Osteoblast (primary cell): ENCODE measurements at regions not wholly inside any gene's neighbourhood (a gene's known extent, or its start where the extent isn't known, plus 50 kb on each side); places are given as distances from the start of the nearest gene placed in this dataset.

Source experiments
- DNase-seq: peaks from one replicate; pipeline ENCODE4 v3.0.0; 2011; ENCODE audit warnings: low spot score, mixed read lengths; ENCODE audit not compliant: insufficient read length; ENCODE audit errors: missing footprints
- H2AFZ ChIP-seq: 2 replicates; pipeline ENCODE4 v1.6.0; 2011; ENCODE audit warnings: mild to moderate bottlenecking, low read length
- H3K27ac ChIP-seq: 2 replicates; pipeline ENCODE4 v1.5.1; 2011; ENCODE audit warnings: mild to moderate bottlenecking, low read depth, low read length, moderate library complexity
- H3K27me3 ChIP-seq: 2 replicates; pipeline ENCODE4 v1.6.0; 2012; ENCODE audit warnings: mild to moderate bottlenecking, control low read depth, inconsistent platforms, low read length, moderate library complexity; ENCODE audit not compliant: insufficient read depth
- H3K36me3 ChIP-seq: 2 replicates; pipeline ENCODE4 v1.5.1; 2011; ENCODE audit warnings: mild to moderate bottlenecking, low read length, control low read depth, moderate library complexity; ENCODE audit not compliant: insufficient read depth
- H3K4me1 ChIP-seq: 2 replicates; pipeline ENCODE4 v1.5.1; 2011; ENCODE audit warnings: mild to moderate bottlenecking, low read length, control low read depth, moderate library complexity; ENCODE audit not compliant: insufficient read depth
- H3K4me2 ChIP-seq: 2 replicates; pipeline ENCODE4 v1.6.0; 2011; ENCODE audit warnings: mild to moderate bottlenecking, low read length; ENCODE audit not compliant: insufficient read depth
- H3K4me3 ChIP-seq: fragments of 200-600 bp; sonication (generic); 3 replicates; pipeline ENCODE4 v1.5.1; 2012; ENCODE audit warnings: mild to moderate bottlenecking, low read length, inconsistent platforms; ENCODE audit not compliant: insufficient read depth
- H3K79me2 ChIP-seq: 2 replicates; pipeline ENCODE4 v1.6.0; 2012; ENCODE audit warnings: mild to moderate bottlenecking, low read length, control low read depth, inconsistent platforms; ENCODE audit not compliant: insufficient read depth
- H3K9me3 ChIP-seq: 2 replicates; pipeline ENCODE4 v1.5.1; 2011; ENCODE audit warnings: low read depth, low read length, control low read depth
- H4K20me1 ChIP-seq: 2 replicates; pipeline ENCODE4 v1.6.0; 2012; ENCODE audit warnings: mild to moderate bottlenecking, low read length, control low read depth; ENCODE audit not compliant: insufficient read depth
- CTCF ChIP-seq: IDR thresholded peaks from 2 replicates; pipeline ENCODE4 v1.5.1; 2011; ENCODE audit warnings: mild to moderate bottlenecking, low read depth, low read length, moderate library complexity; ENCODE audit errors: extremely low read depth

GRCh38 chr21:41037936-41038335 is 130.0 kb upstream of the BACE2 start:
- no peaks in the 10 kb centered on the region for H4K20me1 ChIP-seq

GRCh38 chr21:41043014-41043413 is 124.9 kb upstream of the BACE2 start:
- DNase-seq = no peak
- Histone ChIP-seq H3K36me3 (no peaks in the 10 kb centered on the region), H3K27me3 (no peaks in the 10 kb centered on the region), H3K79me2 (no peaks in the 10 kb centered on the region), H3K4me1 (no peaks in the 10 kb centered on the region), H3K4me3 (no peak overlapping the region), H3K27ac (no peak overlapping the region), H4K20me1 (no peaks in the 10 kb centered on the region), H3K4me2 (no peak overlapping the region), H2AFZ (no peak overlapping the region), H3K9me3 (no peaks in the 10 kb centered on the region)
- no peak for TF ChIP-seq CTCF

More at GRCh38 chr21:41037936-41038335, 130.0 kb upstream of the BACE2 start:
- Histone ChIP-seq H3K27me3 (no peaks in the 10 kb centered on the region), H3K79me2 (no peaks in the 10 kb centered on the region), H3K36me3 (no peaks in the 10 kb centered on the region), H3K4me3 (no peak overlapping the region), H2AFZ (no peak overlapping the region), H3K4me1 (no peaks in the 10 kb centered on the region), H3K4me2 (no peak overlapping the region), H3K9me3 (peaks cover 2% of the 10 kb centered on the region), H3K27ac (no peak overlapping the region)
- TF ChIP-seq CTCF = no peak
- DNase-seq = no peak

- Histone ChIP-seq H3K4me1 (no peaks in the 10 kb centered on the region), H3K27me3 (no peaks in the 10 kb centered on the region), H3K4me2 (no peak overlapping the region), H2AFZ (no peak overlapping the region), H3K4me3 (no peak overlapping the region), H3K36me3 (no peaks in the 10 kb centered on the region), H3K79me2 (no peaks in the 10 kb centered on the region), H4K20me1 (no peaks in the 10 kb centered on the region), H3K9me3 (no peaks in the 10 kb centered on the region), H3K27ac (no peak overlapping the region)
- no peak for DNase-seq
- no peak for TF ChIP-seq CTCF
Observed at GRCh38 chr21:41045534-41046268, 122.3 kb upstream of the BACE2 start.

DNA sequence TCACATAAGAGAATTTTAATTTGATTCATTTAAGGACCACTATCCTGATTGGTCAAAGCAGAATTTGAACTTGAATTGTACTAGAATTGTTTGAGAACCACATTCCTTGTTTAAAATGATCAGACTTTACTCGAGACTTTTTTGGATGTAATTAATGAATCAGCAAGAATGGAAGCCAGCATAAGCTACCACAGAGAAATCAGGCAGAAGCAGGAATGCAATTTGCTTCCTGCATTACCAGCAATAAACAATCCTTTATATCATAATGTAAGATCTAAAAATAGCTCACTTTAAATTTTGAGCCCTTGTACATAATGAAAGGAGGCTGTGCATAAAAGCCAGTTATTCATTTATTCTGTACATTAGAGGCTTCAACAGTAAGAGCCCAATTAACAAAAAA is 119.8 kb upstream of the BACE2 start:
- Histone ChIP-seq H3K27me3 (no peaks in the 10 kb centered on the region), H3K79me2 (no peaks in the 10 kb centered on the region), H3K27ac (no peak overlapping the region), H3K4me3 (no peak overlapping the region), H3K36me3 (no peaks in the 10 kb centered on the region), H3K4me1 (no peaks in the 10 kb centered on the region), H3K9me3 (peaks cover 4% of the 10 kb centered on the region), H2AFZ (no peak overlapping the region), H4K20me1 (no peaks in the 10 kb centered on the region), H3K4me2 (no peak overlapping the region)
- DNase-seq = no peak
- no peak for TF ChIP-seq CTCF
